ENCODE measurements at regions not wholly inside any gene's neighbourhood (a gene's known extent, or its start where the extent isn't known, plus 50 kb on each side); places are given as distances from the start of the nearest gene placed in this dataset.

DNA sequence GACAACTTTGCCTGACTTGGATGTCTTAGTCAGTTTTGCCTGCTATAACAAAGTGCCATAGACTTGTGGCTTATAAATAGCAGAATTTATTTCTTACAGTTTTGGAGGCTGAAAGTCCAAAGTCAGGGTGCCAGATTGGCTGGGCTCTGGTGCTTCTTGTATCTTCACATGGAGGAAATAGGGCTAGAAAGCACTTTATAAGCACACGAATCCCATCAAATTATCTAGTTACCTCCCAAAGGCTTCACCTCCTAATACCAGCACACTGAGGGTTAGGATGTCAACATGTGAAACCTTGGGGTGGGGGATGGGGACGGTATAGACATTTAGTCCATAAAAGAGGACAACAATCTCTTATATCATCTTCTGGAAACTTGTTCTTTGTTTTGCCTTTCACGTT is 116.8 kb downstream of the SQOR start:
- FAIRE-seq, result peak; percentile 28
- no peak overlapping the region for H3K4me3 ChIP-seq (ENCODE audit: extremely low read depth in 1 of 4, insufficient read depth in 2 of 4, low read depth in 3 of 4, low read length in 4 of 4)
- no peaks in the 10 kb centered on the region for H3K9me3 ChIP-seq (ENCODE audit: insufficient read depth in 2 of 2, low read depth in 1 of 2, low read length in 1 of 2)
- no peak overlapping the region for H2BK15ac ChIP-seq (ENCODE audit: low read length)
- H4K20me1 ChIP-seq (replicated peaks in 1 of 2; ENCODE audit: control insufficient read depth in 1 of 2, insufficient read depth in 2 of 2, low read length in 2 of 2), result no peaks in the 10 kb centered on the region
- DNase-seq (ENCODE audit: low read depth in 1 of 2, low spot score in 2 of 2), result no peak
- no peaks in the 10 kb centered on the region for H3K4me1 ChIP-seq (replicated peaks in 1 of 4; ENCODE audit: control insufficient read depth in 3 of 4, insufficient read depth in 4 of 4, low read length in 3 of 4)
- H2BK12ac ChIP-seq (ENCODE audit: low read depth, low read length), result no peak overlapping the region
- no peak overlapping the region for H3K9ac ChIP-seq (replicated peaks in 1 of 4; ENCODE audit: extremely low read depth in 1 of 4, low read depth in 3 of 4, low read length in 3 of 4)
- TF ChIP-seq YY1 (IDR thresholded peaks at IDR 0.05; ENCODE audit: low read depth, low read length), result no peak
- no peak for TF ChIP-seq BACH1 (IDR thresholded peaks at IDR 0.05; ENCODE audit: low read length)
- peak; percentile 97 for TF ChIP-seq TAF7 (optimal IDR thresholded peaks at IDR 0.05; ENCODE audit: borderline replicate concordance, low read depth, low read length)
- TF ChIP-seq POLR2AphosphoS5 (IDR thresholded peaks at IDR 0.05; ENCODE audit: low read depth, low read length), result peak; percentile 59; the same call in 1 of the 2 replicates
- no peak for TF ChIP-seq CEBPB (IDR thresholded peaks at IDR 0.05; ENCODE audit: low read depth, low read length)
- TF ChIP-seq FOSL1 (IDR thresholded peaks at IDR 0.05; ENCODE audit: insufficient read depth, low read depth, low read length), result no peak
- TF ChIP-seq KDM1A (IDR thresholded peaks at IDR 0.05; ENCODE audit: borderline replicate concordance, low read length), result no peak
- TF ChIP-seq POLR2A (IDR thresholded peaks at IDR 0.05; ENCODE audit: control extremely low read depth in 1 of 2, low read depth in 2 of 2, low read length in 2 of 2), result peak in 1 of 2 experiments; percentile 78; a peak in 2 of 3 replicates
- TF ChIP-seq GABPA (IDR thresholded peaks at IDR 0.05; ENCODE audit: borderline replicate concordance, insufficient read depth, low read length), result no peak
- peak; percentile 82 for TF ChIP-seq TBP (IDR thresholded peaks at IDR 0.05; ENCODE audit: low read depth, low read length)
- TF ChIP-seq SP4 (IDR thresholded peaks at IDR 0.05; ENCODE audit: low read length), result no peak
- no peak for TF ChIP-seq SIX5 (IDR thresholded peaks at IDR 0.05; ENCODE audit: low read depth, low read length)
- no peak for TF ChIP-seq RXRA (IDR thresholded peaks at IDR 0.05; ENCODE audit: insufficient read depth, low read depth, low read length)
- TF ChIP-seq EZH2 (IDR thresholded peaks at IDR 0.05; ENCODE audit: low read depth, low read length, severe bottlenecking), result no peak
- no peak overlapping the region for H2BK5ac ChIP-seq (ENCODE audit: low read depth, low read length)
- no peak overlapping the region for H4K8ac ChIP-seq (ENCODE audit: extremely low read depth, insufficient read depth, low read length)
- H3K23me2 ChIP-seq (ENCODE audit: low read depth, low read length), result no peaks in the 10 kb centered on the region
- H3K79me2 ChIP-seq (ENCODE audit: control insufficient read depth in 1 of 2, insufficient read depth in 2 of 2, low read length in 2 of 2), result no peaks in the 10 kb centered on the region
- H3K4me2 ChIP-seq (ENCODE audit: insufficient read depth in 1 of 2, low read depth in 2 of 2, low read length in 2 of 2), result no peak overlapping the region
- no peak overlapping the region for H3K18ac ChIP-seq (ENCODE audit: extremely low read depth, low read length)
- H2AK5ac ChIP-seq (ENCODE audit: low read depth, low read length), result no peak overlapping the region
- no peak overlapping the region for H3K14ac ChIP-seq (ENCODE audit: insufficient read length)
- H3K4ac ChIP-seq (replicated peaks; ENCODE audit: insufficient read length, low read depth, low read length), result no peak overlapping the region
- no peak overlapping the region for H4K5ac ChIP-seq (ENCODE audit: insufficient read length, low read depth, low read length)
- ChIA-PET CTCF (ENCODE audit: partially characterized antibody) (interaction anchor here (0.6 kb wide), 1 partner anchor 383 kb away, joined by 3 read pairs; no protein-coding TSS in a partner anchor), POLR2A (ENCODE audit: partially characterized antibody) (no interaction called here)
- H2AFZ ChIP-seq (ENCODE audit: low read length), result no peak overlapping the region
- no peak overlapping the region for H3K23ac ChIP-seq (ENCODE audit: insufficient read length)
- no peak overlapping the region for H3K56ac ChIP-seq (replicated peaks; ENCODE audit: insufficient read length, low read depth, low read length)
- H2BK20ac ChIP-seq (ENCODE audit: low read length), result no peak overlapping the region
- H2BK120ac ChIP-seq (replicated peaks; ENCODE audit: low read depth, low read length), result no peak overlapping the region
- 78% methylated on average over 3 of the region's 3 CpGs; no CpG with 5 or more reads in 1 of the 2 experiments for WGBS, 2 experiments (ENCODE audit: extremely low coverage in 1 of 2, insufficient coverage in 1 of 2, insufficient read length in 1 of 2, insufficient replicate concordance in 2 of 2, low coverage in 1 of 2, low lambda C conversion rate in 2 of 2, missing lambda C conversion rate in 1 of 2)
- H3K79me1 ChIP-seq (ENCODE audit: low read depth, low read length), result no peaks in the 10 kb centered on the region
- no peak overlapping the region for H4K91ac ChIP-seq (replicated peaks; ENCODE audit: insufficient read length, low read length)
- H3K36me3 ChIP-seq (ENCODE audit: control insufficient read depth in 2 of 4, insufficient read depth in 4 of 4, low read length in 3 of 4), result no peaks in the 10 kb centered on the region
- H3K27me3 ChIP-seq (replicated peaks in 1 of 4; ENCODE audit: control insufficient read depth in 3 of 4, extremely low read depth in 1 of 4, insufficient read depth in 3 of 4, low read length in 3 of 4), result no peaks in the 10 kb centered on the region
- H3K27ac ChIP-seq (ENCODE audit: low read depth, low read length), result no peak overlapping the region

Measured in H1 (cell line).